K562 (cell line): ENCODE measurements at regions not wholly inside any gene's neighbourhood (a gene's known extent, or its start where the extent isn't known, plus 50 kb on each side); places are given as distances from the start of the nearest gene placed in this dataset.

ENCODE experiments used
- ATAC-seq: fragments of 200-7000 bp; cut with Tn5 transposase; 3 replicates; pipeline ENCODE4 v1.9.1; 2020; ENCODE audit warnings: moderate library complexity
- BruUV-seq: library from RNA; stranded (reverse); fragments of 400-500 nt; replicated peaks from 2 replicates; lab custom pipeline; 2021; lab: Mats Ljungman, UMichigan
- CTCF ChIA-PET: fragments of 300-600 bp; formaldehyde crosslinking; extraction: SDS; loops from one replicate; lab custom pipeline; 2021; ENCODE audit warnings: low intra/inter-chr PET ratio; lab: Yijun Ruan, JAX
- POLR2A ChIA-PET: fragments of 300-600, 350-650 bp; sonication (Branson Sonifier 250); formaldehyde crosslinking; extraction: SDS; loops from one replicate; lab custom pipeline; 2021; ENCODE audit warnings: antibody characterized with exemption, inconsistent platforms; lab: Yijun Ruan, JAX
- DNase-seq, 4 experiments: peaks; one replicate each; pipeline versions ENCODE4 v3.0.0 to v3.0.0-alpha.2; 2011 to 2018; ENCODE audit warnings: low spot score in 3 of 4, mixed read lengths in 3 of 4; ENCODE audit errors: extremely low read depth in 1 of 4
- FAIRE-seq: peaks from 2 replicates; lab custom pipeline; 2011; peaks lifted over from hg19 to GRCh38; lab: Jason Lieb, UNC
- H2AFZ ChIP-seq: 2 replicates; pipeline ENCODE4 v1.6.0; 2011; ENCODE audit warnings: low read depth, low read length, control low read depth, inconsistent platforms
- H3K27ac ChIP-seq: fragments of 200-600 bp; 3 replicates; pipeline ENCODE4 v1.8.0; 2011; ENCODE audit warnings: low read depth, mild to moderate bottlenecking, control low read depth, inconsistent platforms, low read length, moderate library complexity, mixed read lengths; ENCODE audit errors: extremely low read depth
- H3K27me3 ChIP-seq, 2 experiments: fragments of 300-600 bp in 1 of 2; 2 replicates in 1 of 2; 3 replicates in 1 of 2; pipeline versions ENCODE4 v1.6.0 to v1.8.0; 2011; ENCODE audit warnings: inconsistent platforms in 2 of 2, low read length in 2 of 2, mild to moderate bottlenecking in 1 of 2, mixed read lengths in 1 of 2, moderate library complexity in 1 of 2; ENCODE audit not compliant: control insufficient read depth in 2 of 2, insufficient read depth in 2 of 2
- H3K36me3 ChIP-seq: fragments of 300-600 bp; 3 replicates; pipeline ENCODE4 v1.8.0; 2011; ENCODE audit warnings: mild to moderate bottlenecking, low read length, inconsistent platforms; ENCODE audit not compliant: control insufficient read depth, insufficient read depth
- H3K4me1 ChIP-seq, 2 experiments: fragments of 200-600 bp in 1 of 2; replicated peaks in 1 of 2; 2 replicates in 1 of 2; 3 replicates in 1 of 2; pipeline versions ENCODE4 v1.5.1 to v1.8.0; 2011; ENCODE audit warnings: inconsistent platforms in 2 of 2, low read length in 2 of 2, mild to moderate bottlenecking in 1 of 2, mixed read lengths in 1 of 2, moderate library complexity in 1 of 2; ENCODE audit not compliant: control insufficient read depth in 2 of 2, insufficient read depth in 2 of 2
- H3K4me2 ChIP-seq: 2 replicates; pipeline ENCODE4 v1.6.1; 2011; ENCODE audit warnings: low read length, control low read depth, inconsistent platforms, mixed read lengths; ENCODE audit not compliant: insufficient read depth
- H3K4me3 ChIP-seq: fragments of 200-600 bp; sonication (generic), shearing (Covaris generic); 2 replicates; pipeline ENCODE4 v1.5.1; 2016; ENCODE audit warnings: control low read depth, inconsistent platforms
- H3K79me2 ChIP-seq: fragments of 200-600 bp; 3 replicates; pipeline ENCODE4 v1.8.0; 2011; ENCODE audit warnings: low read length, inconsistent platforms; ENCODE audit not compliant: control insufficient read depth, insufficient read depth
- H3K9ac ChIP-seq, 2 experiments: 2 replicates each; pipeline versions ENCODE4 v1.6.0 to v1.6.1; 2011; ENCODE audit warnings: low read depth in 2 of 2, low read length in 2 of 2, control low read depth in 1 of 2, inconsistent platforms in 1 of 2, mild to moderate bottlenecking in 1 of 2, mixed read lengths in 1 of 2; ENCODE audit not compliant: insufficient read depth in 1 of 2
- H3K9me1 ChIP-seq: one replicate; pipeline ENCODE4 v1.6.0; 2011; ENCODE audit warnings: inconsistent platforms, mild to moderate bottlenecking, low read length, moderate library complexity; ENCODE audit not compliant: control insufficient read depth, insufficient read depth
- H3K9me3 ChIP-seq: replicated peaks from 2 replicates; pipeline ENCODE4 v1.5.1; 2011; ENCODE audit warnings: low read depth, low read length, inconsistent platforms; ENCODE audit not compliant: control insufficient read depth, insufficient read depth
- H4K20me1 ChIP-seq: replicated peaks from 2 replicates; pipeline ENCODE4 v1.6.1; 2011; ENCODE audit warnings: low read length, inconsistent platforms, mixed read lengths; ENCODE audit not compliant: control insufficient read depth, insufficient read depth
- AFF4 ChIP-seq: sonication (generic); formaldehyde crosslinking; IDR thresholded peaks from 2 replicates; pipeline ENCODE4 v1.8.0; 2023; ENCODE audit warnings: mild to moderate bottlenecking, missing genetic modification reagents
- ATF1 ChIP-seq, 2 experiments: fragments of 450-650 bp in 1 of 2; IDR thresholded peaks; 2 replicates each; pipeline ENCODE4 v1.6.1; 2016; ENCODE audit warnings: missing compliant biosample characterization in 1 of 2, missing genetic modification characterization in 1 of 2
- NFYB ChIP-seq: IDR thresholded peaks from 2 replicates; pipeline ENCODE4 v1.6.1; 2011; ENCODE audit warnings: mild to moderate bottlenecking, moderate library complexity; ENCODE audit not compliant: insufficient read length; ENCODE audit errors: extremely low read depth
- PTTG1 ChIP-seq: fragments of 450-650 bp; IDR thresholded peaks from 2 replicates; pipeline ENCODE4 v1.6.1; 2016; ENCODE audit warnings: low read depth, mild to moderate bottlenecking, missing genetic modification characterization, missing compliant biosample characterization
- RHOXF2B ChIP-seq: fragments of 250-450 bp; sonication (Bioruptor Pico); conservative IDR thresholded peaks from 2 replicates; pipeline ENCODE4 v1.5.1; 2021
- SP2 ChIP-seq: IDR thresholded peaks from 2 replicates; pipeline ENCODE4 v1.6.1; 2011; ENCODE audit warnings: mild to moderate bottlenecking, low read depth, low read length, moderate library complexity; ENCODE audit not compliant: poor library complexity, severe bottlenecking; ENCODE audit errors: extremely low read depth
- TAF1 ChIP-seq: IDR thresholded peaks from 2 replicates; pipeline ENCODE4 v1.6.1; 2011; ENCODE audit warnings: mild to moderate bottlenecking, low read length, moderate library complexity; ENCODE audit not compliant: insufficient read depth, control insufficient read depth, severe bottlenecking; ENCODE audit errors: extremely low read depth
- ZHX1 ChIP-seq: fragments of 150-350 bp; conservative IDR thresholded peaks from 2 replicates; pipeline ENCODE4 v1.6.1; 2014; ENCODE audit warnings: low read length
- ZNF316 ChIP-seq: fragments of 450-650 bp; IDR thresholded peaks from 2 replicates; pipeline ENCODE4 v1.6.1; 2016
- ZNF766 ChIP-seq: fragments of 200-800 bp; sonication (Bioruptor generic); conservative IDR thresholded peaks from 2 replicates; pipeline ENCODE4 v1.6.1; 2016; ENCODE audit warnings: missing genetic modification characterization, missing compliant biosample characterization
- WGBS: fragments of 100-300 bp; shearing (Covaris generic); methylation state at CpG from one replicate; pipeline ENCODE4 v1.1.6; 2016; ENCODE audit warnings: low coverage, mixed read lengths; ENCODE audit not compliant: insufficient coverage; ENCODE audit errors: missing lambda C conversion rate; 5-methylcytosine and 5-hydroxymethylcytosine counted together
- in situ Hi-C: fragments of 300-500 bp; cut with MboI; formaldehyde crosslinking; loops from 4 replicates; pipeline ENCODE4 v1.15.0; 2018; ENCODE audit warnings: inconsistent platforms, mixed read lengths
- intact Hi-C: fragments of 100-400 bp; cut with micrococcal nuclease; formaldehyde crosslinking; loops from 2 replicates; pipeline ENCODE4 v1.14.2; 2022
- TF ChIP-seq, protein P1 (sequence below): fragments of 250-450 bp; sonication (Bioruptor Pico); IDR thresholded peaks from 2 replicates; pipeline ENCODE4 v1.8.0; 2022; ENCODE audit warnings: inconsistent platforms, mild to moderate bottlenecking, moderate library complexity, borderline replicate concordance
- TF ChIP-seq, protein P2 (sequence below): sonication (generic); formaldehyde crosslinking; IDR thresholded peaks from 2 replicates; pipeline ENCODE4 v1.8.1; 2023; ENCODE audit warnings: mild to moderate bottlenecking, missing genetic modification reagents

- ATAC-seq = no peak
- H3K4me1 ChIP-seq = no peaks in the 10 kb centered on the region; a peak in 1 of 5 replicates
- peaks cover 7 to 30% of the 10 kb centered on the region in 2 experiments for H3K27me3 ChIP-seq
- WGBS = 7% methylated on average over 4 of the region's 4 CpGs
- no TSS peak for BruUV-seq
- H2AFZ ChIP-seq = no peak overlapping the region
- FAIRE-seq = no peak
- no peaks in the 10 kb centered on the region for H3K9me3 ChIP-seq
- no peaks in the 10 kb centered on the region for H3K36me3 ChIP-seq
- TF ChIP-seq ATF1 (CRISPR knock-in tag; IDR thresholded peaks at IDR 0.05) = no peak
- TF ChIP-seq ATF1 (tag; IDR thresholded peaks at IDR 0.05) = no peak
- TF ChIP-seq ZNF316 = no peak
- TF ChIP-seq TAF1 = no peak
- TF ChIP-seq RHOXF2B (CRISPR knock-in tag) = no peak
- TF ChIP-seq, protein P1, sequence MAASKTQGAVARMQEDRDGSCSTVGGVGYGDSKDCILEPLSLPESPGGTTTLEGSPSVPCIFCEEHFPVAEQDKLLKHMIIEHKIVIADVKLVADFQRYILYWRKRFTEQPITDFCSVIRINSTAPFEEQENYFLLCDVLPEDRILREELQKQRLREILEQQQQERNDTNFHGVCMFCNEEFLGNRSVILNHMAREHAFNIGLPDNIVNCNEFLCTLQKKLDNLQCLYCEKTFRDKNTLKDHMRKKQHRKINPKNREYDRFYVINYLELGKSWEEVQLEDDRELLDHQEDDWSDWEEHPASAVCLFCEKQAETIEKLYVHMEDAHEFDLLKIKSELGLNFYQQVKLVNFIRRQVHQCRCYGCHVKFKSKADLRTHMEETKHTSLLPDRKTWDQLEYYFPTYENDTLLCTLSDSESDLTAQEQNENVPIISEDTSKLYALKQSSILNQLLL (CRISPR knock-in tag) = no peak
- no peak for TF ChIP-seq NFYB
- TF ChIP-seq PTTG1 (tag) = no peak
- no peak for TF ChIP-seq AFF4 (CRISPR knock-in tag)
- TF ChIP-seq ZNF766 (CRISPR knock-in tag) = no peak
- no peak for TF ChIP-seq SP2
- TF ChIP-seq ZHX1 = no peak
- TF ChIP-seq, protein P2, sequence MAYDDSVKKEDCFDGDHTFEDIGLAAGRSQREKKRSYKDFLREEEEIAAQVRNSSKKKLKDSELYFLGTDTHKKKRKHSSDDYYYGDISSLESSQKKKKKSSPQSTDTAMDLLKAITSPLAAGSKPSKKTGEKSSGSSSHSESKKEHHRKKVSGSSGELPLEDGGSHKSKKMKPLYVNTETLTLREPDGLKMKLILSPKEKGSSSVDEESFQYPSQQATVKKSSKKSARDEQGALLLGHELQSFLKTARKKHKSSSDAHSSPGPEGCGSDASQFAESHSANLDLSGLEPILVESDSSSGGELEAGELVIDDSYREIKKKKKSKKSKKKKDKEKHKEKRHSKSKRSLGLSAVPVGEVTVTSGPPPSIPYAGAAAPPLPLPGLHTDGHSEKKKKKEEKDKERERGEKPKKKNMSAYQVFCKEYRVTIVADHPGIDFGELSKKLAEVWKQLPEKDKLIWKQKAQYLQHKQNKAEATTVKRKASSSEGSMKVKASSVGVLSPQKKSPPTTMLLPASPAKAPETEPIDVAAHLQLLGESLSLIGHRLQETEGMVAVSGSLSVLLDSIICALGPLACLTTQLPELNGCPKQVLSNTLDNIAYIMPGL (CRISPR knock-in tag) = no peak
- TF ChIP-seq, all 486 proteins: peak for 0
- H3K9ac ChIP-seq = no peak overlapping the region
- H3K4me2 ChIP-seq = no peak overlapping the region
- H3K27ac ChIP-seq = no peak overlapping the region
- intact Hi-C loops = no loop called here
- no peak overlapping the region for H3K4me3 ChIP-seq
- in situ Hi-C loops = no loop called here
- no peak for DNase-seq
- POLR2A ChIA-PET = no interaction called here
- CTCF ChIA-PET = no interaction called here
- H3K79me2 ChIP-seq = no peaks in the 10 kb centered on the region
- no peaks in the 10 kb centered on the region for H4K20me1 ChIP-seq
- no peaks in the 10 kb centered on the region for H3K9me1 ChIP-seq
These were observed 72.8 kb upstream of the FAN1 start for GRCh38 chr15:30830961-30831360.
